Fibroblast of upper back skin (primary cell): ENCODE measurements at regions not wholly inside any gene's neighbourhood (a gene's known extent, or its start where the extent isn't known, plus 50 kb on each side); places are given as distances from the start of the nearest gene placed in this dataset.

Experiments
- DNase-seq: peaks from one replicate; pipeline ENCODE4 v3.0.0-alpha.2; 2013

DNA sequence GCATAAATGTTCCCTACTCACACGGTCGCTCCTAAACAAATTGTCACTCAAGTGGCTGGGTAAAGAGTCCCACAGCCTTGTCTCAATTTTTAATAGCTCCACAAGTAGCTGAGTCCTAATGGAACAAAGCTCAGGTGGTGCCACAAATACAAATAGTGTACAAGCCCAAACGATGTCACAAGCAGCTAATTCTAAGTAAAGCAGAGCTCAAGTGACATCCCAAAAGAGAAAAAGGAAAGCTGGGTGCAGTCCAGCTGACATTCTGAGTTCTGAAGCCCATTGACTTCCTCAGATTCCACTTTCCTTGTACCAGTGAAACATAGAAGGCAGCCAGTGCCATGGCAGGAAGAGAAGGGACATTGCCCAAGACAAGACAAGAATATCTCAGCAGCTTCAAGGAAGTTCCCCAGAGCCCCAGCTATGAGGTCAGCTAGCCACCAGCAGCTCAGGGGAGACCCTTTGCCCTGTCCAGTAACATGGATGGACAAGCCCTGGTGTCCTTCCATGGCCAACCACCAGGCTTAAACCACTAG lies 231.2 kb upstream of the SGCD start:
- no peak for DNase-seq

DNA sequence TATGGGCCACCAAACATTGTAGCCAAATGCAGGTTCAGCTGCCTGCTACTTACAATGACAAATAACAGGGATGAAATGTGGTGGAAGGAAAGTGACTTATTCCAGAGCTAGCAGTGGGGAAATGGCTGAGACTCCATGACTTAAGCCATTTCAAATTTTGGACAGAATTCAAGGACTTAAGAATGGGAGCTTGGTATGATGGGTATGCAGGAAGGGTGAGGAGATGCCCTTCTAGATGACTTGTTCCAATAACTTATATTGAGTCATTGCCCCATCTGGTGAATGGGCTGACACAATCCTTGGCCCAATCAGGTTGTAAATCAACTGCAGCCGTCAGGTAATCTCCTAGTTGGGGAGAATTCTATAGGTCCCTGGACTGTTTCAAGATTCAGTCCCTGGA lies 230.7 kb upstream of the SGCD start:
- peak; percentile 88 for DNase-seq

DNA sequence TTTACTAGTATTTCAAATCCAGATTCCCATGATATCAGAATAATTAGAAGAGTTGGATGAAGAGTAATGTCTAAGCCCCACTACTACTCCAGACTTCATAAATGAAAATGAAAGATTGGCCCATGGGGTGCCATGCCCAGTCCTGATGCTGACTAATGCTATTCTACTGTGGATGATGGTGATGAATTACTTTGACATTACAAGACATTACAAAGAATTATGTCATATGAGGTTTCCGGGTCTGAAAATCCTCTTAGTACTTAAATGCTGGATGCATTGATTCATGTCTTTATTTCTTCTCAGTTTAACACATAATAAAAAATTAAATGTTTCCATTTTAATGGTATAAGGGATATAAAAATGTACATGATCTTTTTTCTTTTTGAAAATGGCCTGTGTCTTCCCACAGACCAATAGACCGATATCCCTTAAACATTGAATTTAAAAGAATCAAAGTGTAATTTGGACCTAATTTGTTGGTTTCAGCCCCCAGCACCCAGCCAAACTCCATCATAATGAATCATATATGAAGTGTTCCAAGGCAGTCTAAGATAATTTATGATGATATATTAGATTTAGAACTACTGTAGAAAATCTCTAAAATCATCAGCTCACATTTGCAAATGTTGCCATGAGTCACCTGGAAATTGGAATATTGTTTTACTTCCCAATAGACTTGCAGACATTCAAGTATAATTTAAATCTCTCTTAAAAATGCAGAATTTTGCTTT lies 223.6 kb upstream of the SGCD start:
- peak; percentile 80 for DNase-seq

DNA sequence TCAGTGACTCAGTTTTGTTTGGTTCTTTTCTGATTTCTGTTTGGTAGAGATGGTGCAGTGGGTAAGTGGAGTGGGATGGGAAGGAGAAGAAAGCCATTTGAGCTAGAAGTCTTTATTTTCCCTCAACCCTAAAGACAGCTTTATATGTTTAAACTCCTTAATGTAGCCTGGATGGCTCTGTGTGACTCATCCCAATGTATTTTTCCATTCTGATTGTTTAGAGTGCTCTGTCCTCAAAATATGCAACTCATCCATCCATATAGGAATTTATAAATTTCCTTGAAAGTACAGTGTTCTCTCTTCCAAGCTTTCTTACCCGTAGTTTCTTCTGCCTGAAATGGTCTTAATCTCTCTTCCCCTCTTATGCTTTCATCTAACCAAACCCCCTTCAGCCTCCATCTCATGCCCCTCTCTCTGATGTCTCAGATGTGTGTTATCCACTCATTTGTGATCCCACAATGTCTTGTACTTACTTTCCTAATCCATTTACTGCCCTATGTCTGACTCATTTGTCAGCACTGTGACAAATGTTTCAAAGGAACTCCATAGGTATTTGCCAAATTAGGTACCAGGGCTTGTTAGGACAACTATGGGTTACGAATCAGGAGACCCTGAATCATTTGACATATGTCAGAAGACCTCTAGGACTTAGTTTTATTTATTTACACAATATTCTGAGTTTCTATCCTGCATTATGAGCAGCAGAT lies 217.5 kb upstream of the SGCD start:
- peak; percentile 66 for DNase-seq

DNA sequence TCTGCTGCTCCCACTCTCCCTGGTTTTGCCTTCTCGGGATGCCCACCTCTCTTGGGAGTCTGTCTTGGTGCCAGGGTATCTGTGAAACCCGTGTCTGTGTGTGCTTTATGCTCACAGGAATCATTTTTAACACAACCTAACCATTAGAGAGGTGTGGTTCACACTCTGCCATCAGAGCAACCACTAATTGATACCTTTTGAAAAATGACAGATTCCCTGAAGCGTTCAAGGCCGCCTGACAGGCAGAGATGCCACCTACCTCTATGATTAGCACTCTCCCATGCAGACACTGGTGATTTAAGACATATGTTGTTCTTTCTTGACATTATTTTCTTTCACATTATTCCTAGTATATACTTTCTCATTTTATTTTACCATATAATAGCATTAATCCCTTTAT lies 207.3 kb upstream of the SGCD start:
- no peak for DNase-seq

DNA sequence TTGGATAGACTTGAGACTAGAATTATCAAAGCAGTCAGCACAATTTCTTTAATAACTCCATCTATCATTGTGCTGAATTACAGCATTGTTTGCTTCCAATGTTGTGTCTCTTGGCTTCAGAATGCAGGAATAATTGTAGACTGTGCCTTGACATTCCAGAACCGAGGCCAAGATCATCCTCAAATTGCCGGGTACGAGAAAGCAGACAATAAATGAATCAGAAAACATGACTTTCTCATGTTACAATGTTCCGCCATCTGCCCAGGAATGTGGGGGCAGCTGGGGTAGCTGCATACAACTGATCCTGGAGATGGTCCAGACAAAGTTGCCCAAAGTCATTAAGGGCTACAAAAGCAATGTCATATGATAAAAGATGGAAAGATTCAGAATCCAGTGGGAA lies 206.2 kb upstream of the SGCD start:
- peak; percentile 72 for DNase-seq

DNA sequence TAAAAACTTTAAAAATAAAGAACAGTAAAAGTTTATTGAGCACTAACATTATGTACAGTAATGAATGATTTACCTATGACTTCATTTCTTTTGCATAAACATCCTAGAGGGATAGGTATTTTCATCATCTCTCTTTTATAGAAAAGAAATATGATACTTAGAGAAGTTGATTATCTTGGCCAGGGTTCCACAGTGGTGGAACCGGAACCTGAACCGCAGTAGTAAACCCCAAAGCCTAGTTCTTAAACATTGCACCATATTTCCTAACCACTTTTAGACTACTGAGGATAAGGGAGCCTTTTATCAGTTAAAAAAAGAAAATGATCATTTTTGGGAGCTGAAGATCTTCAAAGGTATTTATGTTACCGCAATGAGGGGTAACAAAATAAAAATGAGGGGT lies 205.7 kb upstream of the SGCD start:
- DNase-seq, result peak; percentile 73

DNA sequence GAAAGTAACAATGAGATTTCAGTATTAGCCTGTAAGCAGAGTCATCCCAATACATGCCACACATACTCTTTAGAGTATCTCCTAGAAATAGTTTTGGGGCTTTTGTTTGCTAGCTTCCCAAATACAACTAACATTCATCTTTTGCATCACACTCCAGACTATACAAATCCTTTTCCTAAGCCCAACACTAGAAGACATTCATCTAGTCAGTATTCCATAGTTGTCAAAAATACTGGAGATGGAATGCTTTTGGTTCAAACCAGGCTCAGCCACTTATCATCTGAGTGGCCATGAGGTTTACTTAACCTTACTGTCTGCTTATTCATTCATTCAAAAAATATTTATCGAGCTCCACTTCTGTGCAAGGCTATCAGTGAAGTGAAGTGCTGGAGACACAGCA lies 205.1 kb upstream of the SGCD start:
- peak; percentile 83 for DNase-seq

DNA sequence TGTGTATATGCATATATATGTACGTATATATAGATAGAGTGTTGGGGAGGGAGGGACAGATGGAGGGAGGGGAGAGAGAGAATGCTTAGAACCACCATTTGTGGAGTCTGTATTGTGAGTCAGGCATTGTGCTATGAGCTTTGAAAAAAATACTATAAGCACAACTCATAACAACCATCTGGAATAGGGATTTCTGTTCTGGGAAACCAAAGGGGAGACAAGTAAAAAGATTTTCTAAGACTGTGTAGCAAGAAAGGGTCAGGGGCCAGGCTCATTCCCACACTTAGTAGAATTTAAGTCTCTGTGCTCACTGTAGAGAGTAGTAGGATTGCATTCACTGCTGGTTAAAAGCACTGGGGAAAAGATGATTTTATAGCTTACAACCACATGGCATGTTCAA lies 202.3 kb upstream of the SGCD start:
- peak; percentile 67 for DNase-seq

DNA sequence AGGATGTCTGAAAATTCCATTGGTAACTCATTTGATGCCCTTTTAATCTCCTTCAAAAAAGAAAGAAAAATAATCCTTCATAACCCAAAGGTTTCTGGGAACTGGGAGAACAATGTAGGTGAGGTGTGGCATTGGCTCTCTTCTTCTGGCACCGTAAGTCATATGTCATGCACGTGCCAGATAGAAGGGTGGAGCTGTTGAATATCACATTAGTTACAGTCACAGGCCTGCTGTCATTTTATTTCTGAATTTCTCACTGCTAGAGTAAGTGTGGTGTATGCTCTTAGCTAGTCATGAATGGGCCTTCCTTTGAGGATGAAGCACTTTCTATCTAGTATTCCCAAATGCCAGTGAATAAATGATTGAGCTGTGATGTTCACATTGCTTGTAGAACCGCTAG lies 201.8 kb upstream of the SGCD start:
- no peak for DNase-seq

DNA sequence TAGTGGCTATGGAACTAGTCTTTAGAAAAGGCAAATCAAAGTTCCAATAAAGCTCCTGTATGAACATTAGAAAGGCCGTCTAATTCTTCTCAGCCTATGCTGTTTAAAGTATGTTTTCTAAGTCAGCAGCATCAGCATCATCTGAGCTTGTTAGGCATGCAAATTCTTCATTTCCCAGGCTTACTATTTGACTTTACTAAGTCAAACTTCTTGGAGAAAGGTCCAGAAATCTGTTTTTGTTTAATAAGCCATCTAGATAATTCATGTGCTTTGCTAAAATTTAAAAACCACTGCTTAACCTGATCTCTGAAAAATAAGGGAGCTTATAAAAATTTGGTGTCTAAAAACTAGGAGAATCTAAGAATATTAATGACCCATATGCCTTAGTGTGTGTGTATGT lies 200.2 kb upstream of the SGCD start:
- no peak for DNase-seq

DNA sequence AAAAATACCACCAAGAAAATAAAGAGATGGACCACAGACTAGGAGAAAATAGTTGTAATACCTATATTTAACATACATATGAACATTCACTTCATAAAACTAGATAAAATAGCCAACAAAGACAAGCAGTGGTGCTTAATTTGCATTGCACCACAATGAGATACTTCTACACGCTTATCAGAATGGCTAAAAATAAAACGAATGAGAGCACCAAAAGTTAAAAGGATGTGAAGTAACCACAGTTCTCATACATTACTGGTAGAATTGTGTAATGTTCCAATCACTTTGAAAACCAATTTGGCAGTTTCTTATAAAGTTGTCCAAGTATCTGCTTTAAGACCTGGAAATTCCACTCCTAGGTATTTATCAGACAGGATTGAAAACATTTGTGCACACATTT lies 198.9 kb upstream of the SGCD start:
- peak; percentile 24 for DNase-seq

DNA sequence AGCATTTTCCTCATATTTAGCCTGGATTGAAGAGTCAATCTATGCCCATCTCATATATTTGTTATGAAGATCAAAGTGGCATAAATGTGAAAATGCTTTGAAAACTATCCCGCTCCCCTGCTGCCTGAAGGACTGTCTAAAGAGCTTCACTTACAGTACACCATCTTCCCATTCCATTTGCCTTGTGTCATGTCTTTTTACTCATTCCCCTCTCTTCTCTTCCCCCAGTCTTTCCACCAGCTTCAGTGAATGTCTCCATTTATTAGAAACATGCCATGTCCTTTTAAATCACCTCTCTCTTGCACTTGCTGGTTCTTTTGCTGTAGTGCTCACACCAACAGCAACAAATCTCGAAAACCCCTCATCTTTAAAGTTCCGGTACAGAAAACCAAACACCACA lies 192.7 kb upstream of the SGCD start:
- DNase-seq, result peak; percentile 53

DNA sequence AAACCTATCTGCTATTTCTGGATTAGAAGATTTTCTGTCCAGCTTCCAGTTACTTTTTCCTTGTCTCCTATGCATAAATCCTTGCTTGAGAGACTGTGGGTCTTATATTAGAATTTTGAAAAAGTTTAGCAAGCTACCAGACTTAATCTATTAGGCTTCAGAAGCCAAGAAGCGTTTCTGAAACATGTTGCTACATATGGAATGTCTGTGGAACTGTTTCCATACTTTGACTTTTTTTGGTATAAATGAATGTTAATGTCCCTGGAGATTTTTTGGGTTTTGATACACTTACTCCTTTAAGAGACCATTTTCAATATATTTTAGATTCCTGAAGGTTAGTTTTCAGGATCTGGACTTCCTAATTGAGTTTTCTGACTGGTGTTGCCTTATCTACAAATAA lies 191.4 kb upstream of the SGCD start:
- DNase-seq, result peak; percentile 54

DNA sequence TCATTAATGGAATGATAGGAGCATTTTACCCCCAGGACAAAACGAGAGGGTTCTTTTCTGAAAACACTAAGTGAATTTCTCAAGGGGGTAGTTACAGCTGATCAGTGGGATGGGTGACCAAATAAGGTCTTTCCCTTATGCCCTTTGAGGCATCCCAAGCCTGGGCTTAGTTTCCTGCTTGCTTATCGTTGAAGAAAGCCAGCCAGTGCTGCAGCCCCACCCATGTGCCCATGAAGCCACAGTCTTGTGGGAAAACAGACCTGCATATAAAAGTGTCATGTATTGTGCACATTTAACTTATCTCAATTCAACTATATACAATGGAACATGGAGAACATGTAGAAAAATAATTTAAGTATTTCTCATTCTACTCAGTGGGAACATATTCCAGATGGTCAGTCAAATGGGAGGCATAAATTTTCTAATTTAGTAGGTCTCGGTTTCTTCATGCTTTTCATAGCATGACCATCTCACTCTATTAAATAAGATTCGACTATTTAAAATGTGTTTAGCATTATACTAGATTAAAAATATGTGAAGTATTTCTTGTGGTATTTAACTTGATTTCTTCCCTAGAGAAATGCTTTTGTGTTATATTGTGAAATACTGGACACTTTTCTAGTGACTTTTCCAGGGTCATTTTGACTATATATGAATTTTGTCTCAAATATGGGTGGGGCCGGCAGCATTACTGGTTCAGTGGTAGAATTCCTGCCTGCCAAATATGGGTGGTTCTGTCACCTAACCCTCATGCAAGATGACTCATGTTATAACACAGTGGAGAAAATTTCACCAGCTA lies 189.7 kb upstream of the SGCD start:
- peak; percentile 81 for DNase-seq

DNA sequence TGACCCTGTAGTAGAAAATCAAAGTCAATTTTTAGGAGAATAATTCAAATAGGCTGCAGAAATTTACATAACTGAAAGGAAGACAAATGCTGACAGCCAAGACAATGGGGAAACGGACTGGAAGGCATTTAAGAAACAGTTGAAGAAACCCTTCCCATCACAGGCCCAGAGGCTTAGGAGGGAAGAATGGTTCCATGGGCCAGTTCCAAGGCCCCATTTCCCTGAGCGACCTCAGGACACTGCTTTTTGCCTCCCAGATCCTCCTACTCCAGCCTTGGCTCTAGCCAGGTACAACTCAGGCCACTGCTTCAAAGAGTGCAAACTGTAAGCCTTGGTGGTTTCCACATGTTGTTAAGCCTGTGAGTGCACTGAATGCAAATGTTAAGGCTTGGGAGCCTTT lies 184.1 kb upstream of the SGCD start:
- no peak for DNase-seq

DNA sequence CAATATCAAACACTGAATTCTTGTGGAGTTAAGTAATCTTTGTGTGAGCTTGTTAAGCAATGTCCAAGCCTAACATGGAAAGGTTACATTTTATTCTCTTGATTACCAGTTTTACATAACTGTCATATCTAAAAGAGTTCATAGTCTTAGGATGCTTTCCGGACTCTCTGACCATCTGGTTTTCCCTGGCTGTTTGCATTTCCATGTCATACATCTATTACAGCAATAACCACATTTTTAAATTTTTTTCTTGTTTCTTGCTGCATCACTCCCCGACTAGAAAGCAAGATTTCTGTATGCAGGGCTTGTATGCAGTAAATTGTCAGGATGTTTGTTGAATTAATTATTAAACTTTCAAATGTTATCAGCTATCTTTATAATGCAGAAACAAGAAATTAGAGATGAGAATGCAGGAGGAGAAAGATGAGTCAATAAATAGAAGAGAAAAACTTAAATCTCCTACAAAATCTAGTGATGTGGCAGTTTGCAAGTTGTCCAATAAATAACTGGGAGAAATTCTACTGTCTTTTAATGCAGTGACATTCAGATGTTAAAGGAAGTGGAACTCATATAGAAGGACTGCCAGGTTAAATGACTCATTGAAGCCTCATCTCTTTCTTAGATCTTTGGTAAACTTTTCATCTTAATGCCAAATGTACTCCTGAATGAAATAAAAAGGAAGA lies 179.6 kb upstream of the SGCD start:
- peak; percentile 83 for DNase-seq

DNA sequence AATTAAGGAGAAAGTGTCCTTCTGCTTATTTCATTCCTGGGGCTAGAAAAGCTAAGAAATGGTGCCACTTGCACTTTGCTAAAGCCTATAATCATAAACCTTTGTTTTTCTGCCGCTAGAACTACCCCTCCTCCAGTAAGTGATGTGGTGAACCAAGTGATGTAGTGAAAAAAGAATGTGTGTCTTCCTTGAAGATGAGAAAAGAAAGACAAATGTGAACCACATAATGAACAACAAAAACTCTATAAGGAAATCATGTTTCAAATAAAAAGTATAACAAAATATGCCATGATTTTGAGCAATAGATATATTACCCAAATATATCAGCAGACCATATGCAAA lies 179.0 kb upstream of the SGCD start:
- peak; percentile 69 for DNase-seq

DNA sequence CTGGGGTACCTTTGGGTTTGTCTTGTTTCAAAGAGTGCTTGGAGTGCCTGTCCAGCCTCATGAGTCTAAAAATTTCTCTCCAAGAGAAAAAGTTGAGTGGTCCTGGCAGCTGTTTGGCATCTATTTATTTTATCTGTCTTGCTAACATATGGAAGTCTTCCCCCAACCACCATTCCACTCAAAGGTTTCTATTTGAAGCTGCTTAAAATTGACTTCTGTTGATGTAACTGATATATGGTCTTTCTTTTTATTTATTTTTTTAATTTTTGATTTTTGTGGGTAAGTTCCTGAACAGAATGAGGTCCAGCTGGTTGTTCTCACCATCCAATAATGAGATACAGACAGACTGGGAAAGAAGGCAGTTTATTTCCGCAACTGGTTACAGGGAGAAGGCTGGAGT lies 178.7 kb upstream of the SGCD start:
- DNase-seq, result peak; percentile 79

DNA sequence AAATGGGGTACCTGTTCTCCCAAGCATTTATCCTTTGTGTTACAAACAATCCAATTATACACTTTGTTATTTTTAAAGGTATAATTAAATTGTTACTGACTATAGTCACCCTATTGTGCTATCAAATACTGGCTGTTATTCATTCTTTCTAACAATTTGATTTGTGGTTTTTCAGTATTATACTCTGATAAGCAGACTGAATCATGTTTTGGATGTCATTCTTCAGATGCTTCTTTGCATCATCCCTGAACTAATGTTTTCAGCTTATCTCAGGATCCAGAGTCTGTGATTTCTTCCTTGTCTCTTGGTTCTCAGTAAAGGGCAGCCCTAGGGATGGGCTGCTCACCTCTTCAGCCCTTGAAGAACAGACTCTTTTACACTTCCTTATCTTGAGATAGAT lies 177.8 kb upstream of the SGCD start:
- peak; percentile 56 for DNase-seq

DNA sequence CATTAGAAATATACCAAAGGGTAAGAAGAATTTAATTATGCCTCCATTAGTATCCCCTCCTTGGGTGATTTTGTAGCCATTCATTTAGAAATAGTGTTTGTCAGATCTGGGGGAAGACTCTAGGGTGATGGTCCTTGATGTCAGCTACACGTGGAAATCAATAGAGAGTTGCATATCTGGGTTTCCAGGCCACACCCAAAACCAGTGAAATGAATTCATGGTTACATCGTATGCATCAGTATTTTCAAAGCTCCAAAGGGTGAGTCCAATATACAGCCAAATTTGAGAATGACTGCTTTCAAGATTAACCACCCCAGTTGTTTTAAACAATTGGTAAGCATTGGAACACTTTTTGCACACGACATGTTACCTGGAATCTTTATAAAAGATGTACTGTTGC lies 173.4 kb upstream of the SGCD start:
- DNase-seq, result no peak

DNA sequence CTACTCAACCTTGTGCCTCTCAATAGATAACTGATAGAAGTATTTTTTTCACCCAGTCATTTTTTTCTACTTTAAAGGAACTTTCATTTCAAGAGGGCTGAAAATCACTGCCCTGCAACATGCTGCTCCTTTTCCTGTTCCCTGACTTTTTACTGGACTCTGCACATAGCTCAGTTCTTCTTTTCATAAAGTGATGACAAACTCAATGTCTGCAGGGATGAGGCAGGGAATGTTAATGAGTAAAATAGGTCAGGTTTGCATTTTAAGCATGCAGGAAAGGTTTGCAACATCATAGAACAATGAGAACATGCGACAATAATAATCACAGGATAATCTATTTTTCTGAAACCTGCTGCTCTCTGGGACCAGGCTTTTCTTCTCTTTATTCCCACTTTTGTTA lies 172.2 kb upstream of the SGCD start:
- DNase-seq, result no peak

DNA sequence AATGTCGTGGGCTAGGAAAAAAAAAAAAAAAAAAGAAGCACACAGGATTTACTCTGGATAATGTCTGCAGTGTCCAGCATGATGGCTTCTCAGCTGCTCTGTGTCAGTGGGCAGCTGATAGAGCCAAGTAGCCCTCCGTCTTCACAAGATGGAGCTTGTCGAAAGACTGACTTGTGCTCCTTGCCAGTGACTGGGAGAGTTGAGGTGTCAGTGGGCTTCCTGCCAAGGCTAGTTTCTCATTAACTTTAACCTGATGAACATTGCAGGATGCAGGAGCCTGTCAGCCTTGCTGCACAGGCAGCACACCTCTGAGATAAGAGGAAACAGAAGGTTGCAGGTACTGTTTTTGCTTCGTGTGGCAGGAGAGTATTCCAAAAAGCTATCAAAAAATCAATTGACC lies 171.4 kb upstream of the SGCD start:
- DNase-seq, result no peak
